ENCODE measurements at regions not wholly inside any gene's neighbourhood (a gene's known extent, or its start where the extent isn't known, plus 50 kb on each side); places are given as distances from the start of the nearest gene placed in this dataset.

DNA sequence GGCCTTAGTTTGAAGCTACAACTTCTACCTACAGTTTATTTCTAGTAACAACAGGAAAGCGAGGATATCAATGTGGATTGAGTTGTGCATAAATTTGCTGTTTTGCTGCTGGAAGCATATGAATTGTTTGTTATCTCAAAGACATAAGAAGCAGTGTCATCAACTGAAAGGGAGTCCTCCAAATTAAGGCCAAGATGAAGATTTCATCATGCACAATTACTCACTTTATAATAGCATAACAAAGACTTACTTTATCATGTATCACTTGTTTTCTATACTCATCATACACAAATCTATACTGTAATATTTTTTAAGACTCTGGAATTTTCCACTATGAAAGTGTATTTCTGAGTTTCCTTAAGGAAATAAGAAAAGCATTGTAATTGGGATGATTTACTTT lies 136.1 kb upstream of the FANCL start:
- TF ChIP-seq, protein P1, sequence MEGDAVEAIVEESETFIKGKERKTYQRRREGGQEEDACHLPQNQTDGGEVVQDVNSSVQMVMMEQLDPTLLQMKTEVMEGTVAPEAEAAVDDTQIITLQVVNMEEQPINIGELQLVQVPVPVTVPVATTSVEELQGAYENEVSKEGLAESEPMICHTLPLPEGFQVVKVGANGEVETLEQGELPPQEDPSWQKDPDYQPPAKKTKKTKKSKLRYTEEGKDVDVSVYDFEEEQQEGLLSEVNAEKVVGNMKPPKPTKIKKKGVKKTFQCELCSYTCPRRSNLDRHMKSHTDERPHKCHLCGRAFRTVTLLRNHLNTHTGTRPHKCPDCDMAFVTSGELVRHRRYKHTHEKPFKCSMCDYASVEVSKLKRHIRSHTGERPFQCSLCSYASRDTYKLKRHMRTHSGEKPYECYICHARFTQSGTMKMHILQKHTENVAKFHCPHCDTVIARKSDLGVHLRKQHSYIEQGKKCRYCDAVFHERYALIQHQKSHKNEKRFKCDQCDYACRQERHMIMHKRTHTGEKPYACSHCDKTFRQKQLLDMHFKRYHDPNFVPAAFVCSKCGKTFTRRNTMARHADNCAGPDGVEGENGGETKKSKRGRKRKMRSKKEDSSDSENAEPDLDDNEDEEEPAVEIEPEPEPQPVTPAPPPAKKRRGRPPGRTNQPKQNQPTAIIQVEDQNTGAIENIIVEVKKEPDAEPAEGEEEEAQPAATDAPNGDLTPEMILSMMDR (IDR thresholded peaks at IDR 0.05): no peak
- TF ChIP-seq POLR2A (IDR thresholded peaks at IDR 0.05): no peak
